ENCODE measurements at regions not wholly inside any gene's neighbourhood (a gene's known extent, or its start where the extent isn't known, plus 50 kb on each side); places are given as distances from the start of the nearest gene placed in this dataset.

- Histone ChIP-seq H3K27ac (ENCODE audit: low read length) (no peak overlapping the region), H3K36me3 (ENCODE audit: control insufficient read depth, insufficient read depth, low read length) (no peaks in the 10 kb centered on the region), H3K9me3 (ENCODE audit: control insufficient read depth, insufficient read depth, low read length) (no peaks in the 10 kb centered on the region), H3K27me3 (ENCODE audit: control insufficient read depth, insufficient read depth, low read length) (no peaks in the 10 kb centered on the region), H3K4me1 (ENCODE audit: control insufficient read depth, insufficient read depth, low read length) (no peaks in the 10 kb centered on the region), H3K4me3 (ENCODE audit: low read length) (no peak overlapping the region)
- TF ChIP-seq, protein P1, sequence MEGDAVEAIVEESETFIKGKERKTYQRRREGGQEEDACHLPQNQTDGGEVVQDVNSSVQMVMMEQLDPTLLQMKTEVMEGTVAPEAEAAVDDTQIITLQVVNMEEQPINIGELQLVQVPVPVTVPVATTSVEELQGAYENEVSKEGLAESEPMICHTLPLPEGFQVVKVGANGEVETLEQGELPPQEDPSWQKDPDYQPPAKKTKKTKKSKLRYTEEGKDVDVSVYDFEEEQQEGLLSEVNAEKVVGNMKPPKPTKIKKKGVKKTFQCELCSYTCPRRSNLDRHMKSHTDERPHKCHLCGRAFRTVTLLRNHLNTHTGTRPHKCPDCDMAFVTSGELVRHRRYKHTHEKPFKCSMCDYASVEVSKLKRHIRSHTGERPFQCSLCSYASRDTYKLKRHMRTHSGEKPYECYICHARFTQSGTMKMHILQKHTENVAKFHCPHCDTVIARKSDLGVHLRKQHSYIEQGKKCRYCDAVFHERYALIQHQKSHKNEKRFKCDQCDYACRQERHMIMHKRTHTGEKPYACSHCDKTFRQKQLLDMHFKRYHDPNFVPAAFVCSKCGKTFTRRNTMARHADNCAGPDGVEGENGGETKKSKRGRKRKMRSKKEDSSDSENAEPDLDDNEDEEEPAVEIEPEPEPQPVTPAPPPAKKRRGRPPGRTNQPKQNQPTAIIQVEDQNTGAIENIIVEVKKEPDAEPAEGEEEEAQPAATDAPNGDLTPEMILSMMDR (IDR thresholded peaks at IDR 0.05), result no peak
- DNase-seq, result no peak
- Mint-ChIP-seq H3K4me3 (no peak overlapping the region), H3K27me3 (ENCODE audit: low read depth in 2 of 2) (no peaks in the 10 kb centered on the region), H3K36me3 (no peaks in the 10 kb centered on the region), H3K9me3 (peaks cover 3 to 7% of the 10 kb centered on the region in 2 donors), H3K27ac (no peak overlapping the region), H3K4me1 (no peaks in the 10 kb centered on the region)
- no peak for ATAC-seq
- intact Hi-C loops (cut with micrococcal nuclease), result no loop called here
These were observed 102.1 kb upstream of the KCND2 start for GRCh38 chr7:120170834-120171233.

DNA sequence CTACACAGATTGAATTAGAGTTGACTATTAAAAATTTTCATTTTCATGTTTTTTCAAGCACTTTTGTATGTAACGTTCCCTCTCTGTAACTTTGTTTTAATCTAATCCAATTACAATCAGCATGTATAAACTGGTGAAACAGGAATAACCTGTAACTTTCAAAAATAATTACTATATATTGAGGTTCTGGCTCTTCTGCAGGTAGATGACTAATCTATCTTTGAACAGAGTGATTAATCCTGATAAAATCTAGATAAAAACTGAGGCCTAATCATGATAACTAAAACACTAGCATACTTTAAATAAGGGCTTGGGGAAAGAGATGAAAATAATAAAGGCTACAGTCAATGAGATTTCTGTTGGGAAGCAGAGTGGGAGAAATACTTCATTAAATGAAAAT, 101.6 kb upstream of the KCND2 start:
- no peaks in the 10 kb centered on the region for H3K4me1 Mint-ChIP-seq
- DNase-seq (no peak), ATAC-seq (no peak)
- H3K36me3 Mint-ChIP-seq, result no peaks in the 10 kb centered on the region
- no CpG with 5 or more reads among the region's 1 CpG for WGBS (ENCODE audit: insufficient coverage)
- intact Hi-C loops (cut with micrococcal nuclease), result no loop called here
- Histone ChIP-seq H3K36me3 (ENCODE audit: control insufficient read depth, insufficient read depth, low read length) (no peaks in the 10 kb centered on the region), H3K27ac (ENCODE audit: low read length) (no peak overlapping the region), H3K27me3 (ENCODE audit: control insufficient read depth, insufficient read depth, low read length) (no peaks in the 10 kb centered on the region), H3K9me3 (ENCODE audit: control insufficient read depth, insufficient read depth, low read length) (no peaks in the 10 kb centered on the region), H3K4me1 (ENCODE audit: control insufficient read depth, insufficient read depth, low read length) (no peaks in the 10 kb centered on the region), H3K4me3 (ENCODE audit: low read length) (no peak overlapping the region)
- TF ChIP-seq, protein P1 (IDR thresholded peaks at IDR 0.05), result no peak
- H3K4me3 Mint-ChIP-seq, result no peak overlapping the region
- H3K9me3 Mint-ChIP-seq, result peaks cover 0 to 4% of the 10 kb centered on the region in 2 donors
- H3K27ac Mint-ChIP-seq, result no peak overlapping the region
- H3K27me3 Mint-ChIP-seq (ENCODE audit: low read depth in 2 of 2), result no peaks in the 10 kb centered on the region

GRCh38 chr7:120180221-120180620, 92.8 kb upstream of the KCND2 start:
- Histone ChIP-seq H3K27ac (ENCODE audit: low read length) (no peak overlapping the region), H3K4me3 (ENCODE audit: low read length) (no peak overlapping the region), H3K9me3 (ENCODE audit: control insufficient read depth, insufficient read depth, low read length) (no peaks in the 10 kb centered on the region), H3K4me1 (ENCODE audit: control insufficient read depth, insufficient read depth, low read length) (no peaks in the 10 kb centered on the region), H3K27me3 (ENCODE audit: control insufficient read depth, insufficient read depth, low read length) (no peaks in the 10 kb centered on the region), H3K36me3 (ENCODE audit: control insufficient read depth, insufficient read depth, low read length) (no peaks in the 10 kb centered on the region)
- TF ChIP-seq, protein P1 (IDR thresholded peaks at IDR 0.05), result no peak
- H3K9me3 Mint-ChIP-seq, result peaks cover 8 to 13% of the 10 kb centered on the region in 2 donors
- WGBS (ENCODE audit: insufficient coverage), result 86% methylated on average over 2 of the region's 2 CpGs
- no peaks in the 10 kb centered on the region for H3K27me3 Mint-ChIP-seq (ENCODE audit: low read depth in 2 of 2)
- H3K4me3 Mint-ChIP-seq, result no peak overlapping the region
- peaks cover 6% of the 10 kb centered on the region for H3K36me3 Mint-ChIP-seq
- DNase-seq (no peak), ATAC-seq (no peak)
- intact Hi-C loops (cut with micrococcal nuclease), result no loop called here
- H3K27ac Mint-ChIP-seq, result no peak overlapping the region
- no peaks in the 10 kb centered on the region for H3K4me1 Mint-ChIP-seq

DNA sequence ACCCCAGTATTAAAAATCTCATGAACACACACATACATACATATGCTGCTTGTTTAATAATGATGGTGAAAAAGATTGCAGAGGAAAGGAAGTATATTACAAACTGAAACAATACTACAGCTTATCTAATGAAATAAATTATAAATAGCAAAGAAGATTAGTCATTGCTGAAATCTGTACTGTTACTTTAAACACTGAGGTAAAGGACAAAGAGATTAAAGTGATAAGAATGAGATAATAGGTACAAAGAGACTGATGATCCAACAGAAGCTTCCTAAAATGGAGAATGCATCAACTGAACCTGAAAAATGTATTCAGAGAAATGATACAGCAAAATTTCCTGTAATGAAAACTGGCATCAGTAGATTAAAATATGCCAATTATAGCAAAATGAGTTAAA, 91.5 kb upstream of the KCND2 start:
- Histone ChIP-seq H3K27ac (ENCODE audit: low read length) (no peak overlapping the region), H3K4me1 (ENCODE audit: control insufficient read depth, insufficient read depth, low read length) (no peaks in the 10 kb centered on the region), H3K36me3 (ENCODE audit: control insufficient read depth, insufficient read depth, low read length) (no peaks in the 10 kb centered on the region), H3K4me3 (ENCODE audit: low read length) (no peak overlapping the region), H3K9me3 (ENCODE audit: control insufficient read depth, insufficient read depth, low read length) (no peaks in the 10 kb centered on the region), H3K27me3 (ENCODE audit: control insufficient read depth, insufficient read depth, low read length) (no peaks in the 10 kb centered on the region)
- Mint-ChIP-seq H3K36me3 (peaks cover 6% of the 10 kb centered on the region), H3K4me3 (no peak overlapping the region), H3K27ac (no peak overlapping the region), H3K4me1 (no peaks in the 10 kb centered on the region), H3K27me3 (ENCODE audit: low read depth in 2 of 2) (no peaks in the 10 kb centered on the region), H3K9me3 (peaks cover 8 to 13% of the 10 kb centered on the region in 2 donors)
- no peak for ATAC-seq
- intact Hi-C loops (cut with micrococcal nuclease), result no loop called here
- no peak for DNase-seq
- TF ChIP-seq, protein P1 (IDR thresholded peaks at IDR 0.05), result no peak

Data from natural killer cell (primary cell).